Endothelial cell (in vitro differentiated cells): ENCODE measurements at regions not wholly inside any gene's neighbourhood (a gene's known extent, or its start where the extent isn't known, plus 50 kb on each side); places are given as distances from the start of the nearest gene placed in this dataset.

Source experiments
- DNase-seq: peaks from one replicate; pipeline ENCODE4 v3.0.0; 2021; ENCODE audit warnings: low spot score
- H3K27ac Mint-ChIP-seq: one replicate; pipeline ENCODE4 v1.8.0; 2021; ENCODE audit warnings: mixed read lengths, inconsistent platforms; ENCODE audit not compliant: unreplicated experiment
- H3K27me3 Mint-ChIP-seq: one replicate; pipeline ENCODE4 v1.8.0; 2021; ENCODE audit warnings: mild to moderate bottlenecking, moderate library complexity, mixed read lengths, inconsistent platforms; ENCODE audit not compliant: unreplicated experiment
- H3K36me3 Mint-ChIP-seq: one replicate; pipeline ENCODE4 v1.8.0; 2021; ENCODE audit warnings: mild to moderate bottlenecking, low read depth, mixed read lengths, inconsistent platforms; ENCODE audit not compliant: unreplicated experiment
- H3K4me1 Mint-ChIP-seq: one replicate; pipeline ENCODE4 v1.8.0; 2021; ENCODE audit warnings: mild to moderate bottlenecking, mixed read lengths, inconsistent platforms; ENCODE audit not compliant: unreplicated experiment
- H3K4me3 Mint-ChIP-seq: one replicate; pipeline ENCODE4 v1.8.0; 2021; ENCODE audit warnings: mild to moderate bottlenecking, mixed read lengths, inconsistent platforms; ENCODE audit not compliant: unreplicated experiment
- H3K9me3 Mint-ChIP-seq: one replicate; pipeline ENCODE4 v1.8.0; 2021; ENCODE audit warnings: mixed read lengths, inconsistent platforms; ENCODE audit not compliant: unreplicated experiment
- TF ChIP-seq, protein P1 (sequence below): fragments of 200-600 bp; sonication (generic); IDR thresholded peaks from one replicate; pipeline ENCODE4 v1.5.0; 2021; ENCODE audit warnings: antibody characterized with exemption; ENCODE audit not compliant: unreplicated experiment

- peaks cover 10% of the 10 kb centered on the region for H3K4me1 Mint-ChIP-seq
- no peaks in the 10 kb centered on the region for H3K9me3 Mint-ChIP-seq
- no peak for DNase-seq
- peaks cover 3% of the 10 kb centered on the region for H3K27me3 Mint-ChIP-seq
- H3K4me3 Mint-ChIP-seq, result no peak overlapping the region
- no peak overlapping the region for H3K27ac Mint-ChIP-seq
- H3K36me3 Mint-ChIP-seq, result peaks cover 10% of the 10 kb centered on the region
- TF ChIP-seq, protein P1, sequence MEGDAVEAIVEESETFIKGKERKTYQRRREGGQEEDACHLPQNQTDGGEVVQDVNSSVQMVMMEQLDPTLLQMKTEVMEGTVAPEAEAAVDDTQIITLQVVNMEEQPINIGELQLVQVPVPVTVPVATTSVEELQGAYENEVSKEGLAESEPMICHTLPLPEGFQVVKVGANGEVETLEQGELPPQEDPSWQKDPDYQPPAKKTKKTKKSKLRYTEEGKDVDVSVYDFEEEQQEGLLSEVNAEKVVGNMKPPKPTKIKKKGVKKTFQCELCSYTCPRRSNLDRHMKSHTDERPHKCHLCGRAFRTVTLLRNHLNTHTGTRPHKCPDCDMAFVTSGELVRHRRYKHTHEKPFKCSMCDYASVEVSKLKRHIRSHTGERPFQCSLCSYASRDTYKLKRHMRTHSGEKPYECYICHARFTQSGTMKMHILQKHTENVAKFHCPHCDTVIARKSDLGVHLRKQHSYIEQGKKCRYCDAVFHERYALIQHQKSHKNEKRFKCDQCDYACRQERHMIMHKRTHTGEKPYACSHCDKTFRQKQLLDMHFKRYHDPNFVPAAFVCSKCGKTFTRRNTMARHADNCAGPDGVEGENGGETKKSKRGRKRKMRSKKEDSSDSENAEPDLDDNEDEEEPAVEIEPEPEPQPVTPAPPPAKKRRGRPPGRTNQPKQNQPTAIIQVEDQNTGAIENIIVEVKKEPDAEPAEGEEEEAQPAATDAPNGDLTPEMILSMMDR, result no peak
Observed at GRCh38 chr22:25508161-25508560, 56.3 kb upstream of the GRK3 start.

GRCh38 chr22:25508761-25509321 is 55.6 kb upstream of the GRK3 start:
- Mint-ChIP-seq H3K27me3 (peaks cover 3% of the 10 kb centered on the region), H3K4me3 (no peak overlapping the region), H3K27ac (no peak overlapping the region), H3K9me3 (no peaks in the 10 kb centered on the region), H3K4me1 (peaks cover 10% of the 10 kb centered on the region), H3K36me3 (peaks cover 10% of the 10 kb centered on the region)
- no peak for DNase-seq
- TF ChIP-seq, protein P1, result no peak

GRCh38 chr22:25509374-25509791 is 55.1 kb upstream of the GRK3 start:
- TF ChIP-seq, protein P1, result no peak
- peaks cover 10% of the 10 kb centered on the region for H3K36me3 Mint-ChIP-seq
- H3K4me1 Mint-ChIP-seq, result peaks cover 10% of the 10 kb centered on the region
- H3K27me3 Mint-ChIP-seq, result peaks cover 3% of the 10 kb centered on the region
- DNase-seq, result no peak
- H3K9me3 Mint-ChIP-seq, result no peaks in the 10 kb centered on the region
- H3K4me3 Mint-ChIP-seq, result no peak overlapping the region
- no peak overlapping the region for H3K27ac Mint-ChIP-seq

DNA sequence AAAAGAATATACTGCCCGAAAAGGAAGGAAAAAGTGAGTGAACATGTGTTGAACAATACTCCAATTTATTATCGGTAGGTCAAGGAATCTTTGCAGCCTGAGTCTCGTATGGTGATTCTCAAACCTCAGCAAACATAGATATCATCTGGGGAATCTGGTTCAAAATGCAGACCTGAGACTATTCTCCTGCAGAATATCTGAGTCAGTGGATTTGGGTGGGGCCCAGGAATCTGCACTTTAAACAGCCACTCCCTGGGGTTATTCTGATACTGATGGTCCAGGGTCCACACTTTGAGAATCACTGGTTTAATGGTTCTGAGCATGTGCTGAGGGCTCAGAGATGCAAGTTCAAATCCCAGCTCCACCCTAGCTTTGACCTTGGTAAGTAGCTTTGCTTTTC is 53.6 kb upstream of the GRK3 start:
- Mint-ChIP-seq H3K4me3 (no peak overlapping the region), H3K4me1 (peaks cover 10% of the 10 kb centered on the region), H3K9me3 (no peaks in the 10 kb centered on the region), H3K27ac (no peak overlapping the region), H3K27me3 (peaks cover 3% of the 10 kb centered on the region), H3K36me3 (peaks cover 10% of the 10 kb centered on the region)
- TF ChIP-seq, protein P1, result no peak
- DNase-seq, result no peak

DNA sequence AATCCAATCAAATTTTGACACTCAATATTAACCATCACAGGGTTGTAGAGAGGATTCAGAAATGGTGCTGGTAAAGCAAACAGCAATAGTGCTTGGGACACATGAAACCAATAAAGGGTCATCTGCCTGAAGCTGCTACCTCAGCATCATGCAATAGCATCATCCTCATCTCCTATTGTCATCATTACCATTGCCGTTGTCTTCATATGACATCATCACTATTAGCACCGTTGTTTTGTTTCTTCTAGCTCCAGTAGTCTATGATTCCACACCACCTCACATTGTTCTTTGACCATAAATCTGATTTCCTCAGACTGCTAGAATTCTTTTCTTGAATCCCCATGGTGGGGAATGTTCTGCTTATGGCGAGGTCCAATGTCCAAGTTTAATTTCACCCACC is 52.8 kb upstream of the GRK3 start:
- peaks cover 3% of the 10 kb centered on the region for H3K27me3 Mint-ChIP-seq
- H3K4me1 Mint-ChIP-seq, result peaks cover 10% of the 10 kb centered on the region
- no peaks in the 10 kb centered on the region for H3K9me3 Mint-ChIP-seq

More for the DNA sequence above, 52.8 kb upstream of the GRK3 start:
- H3K4me3 Mint-ChIP-seq, result no peak overlapping the region
- TF ChIP-seq, protein P1, result no peak
- no peak overlapping the region for H3K27ac Mint-ChIP-seq
- H3K36me3 Mint-ChIP-seq, result peaks cover 10% of the 10 kb centered on the region
- no peak for DNase-seq
